GM19043 (cell line): ENCODE measurements at regions not wholly inside any gene's neighbourhood (a gene's known extent, or its start where the extent isn't known, plus 50 kb on each side); places are given as distances from the start of the nearest gene placed in this dataset.
"Not testable (repeated sequence)": the region's sequence is repeated elsewhere in the genome, so short reads cannot be mapped to it uniquely, and the experiment has no call there.

Experiments used
- ATAC-seq: cut with Tn5 transposase; IDR thresholded peaks from one replicate; pipeline ENCODE4 v1.9.1; 2021; ENCODE audit warnings: low read depth; ENCODE audit not compliant: unreplicated experiment

DNA sequence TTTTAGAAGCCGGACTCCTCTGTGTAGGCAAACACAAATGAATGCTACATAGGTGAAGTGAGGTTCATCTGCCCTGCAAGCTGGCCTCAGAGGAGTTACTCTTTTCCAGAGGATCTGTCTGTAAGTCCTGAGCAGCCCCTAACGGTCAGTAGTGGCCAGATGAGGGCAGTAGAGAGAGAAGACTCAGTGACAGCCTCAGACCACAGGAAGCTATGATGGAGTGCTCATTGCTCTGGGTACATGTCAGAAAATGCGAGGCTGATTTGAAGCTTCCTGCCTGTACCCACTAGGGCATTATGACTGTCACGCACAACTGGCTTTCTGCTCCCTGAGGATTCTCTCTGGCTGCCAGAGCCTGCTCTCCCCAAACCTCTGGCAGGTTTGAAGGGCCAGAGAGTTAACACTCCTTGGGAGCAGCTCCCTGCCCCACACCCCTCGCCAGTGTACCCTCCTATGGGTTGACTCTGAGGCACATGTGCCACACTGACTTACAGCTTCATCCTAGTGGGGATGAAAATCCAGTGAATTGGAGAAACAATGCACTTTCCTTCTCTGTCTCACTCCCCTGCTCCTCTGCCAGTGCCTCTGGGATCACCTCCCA, 141.5 kb downstream of the GABRG2 start:
- ATAC-seq, result peak; percentile 94

DNA sequence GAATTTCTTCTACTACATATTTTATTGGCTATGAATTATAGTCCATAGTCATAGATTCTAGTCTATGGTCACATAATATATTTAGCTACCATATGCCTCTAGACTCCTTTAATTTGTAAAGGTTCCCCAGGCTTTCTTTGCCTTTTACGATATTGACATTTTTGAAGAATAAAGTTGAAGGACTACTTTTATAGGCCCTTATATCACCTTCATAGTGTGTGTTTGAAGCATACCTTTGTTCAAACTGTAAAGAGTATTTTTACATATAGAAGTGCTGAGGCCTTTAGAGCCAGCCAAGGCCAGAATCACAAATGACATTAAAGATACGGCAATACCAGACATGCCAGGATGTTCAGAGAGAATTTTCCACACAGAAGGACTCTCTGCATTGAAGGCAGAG, 147.0 kb downstream of the GABRG2 start:
- no peak for ATAC-seq

DNA sequence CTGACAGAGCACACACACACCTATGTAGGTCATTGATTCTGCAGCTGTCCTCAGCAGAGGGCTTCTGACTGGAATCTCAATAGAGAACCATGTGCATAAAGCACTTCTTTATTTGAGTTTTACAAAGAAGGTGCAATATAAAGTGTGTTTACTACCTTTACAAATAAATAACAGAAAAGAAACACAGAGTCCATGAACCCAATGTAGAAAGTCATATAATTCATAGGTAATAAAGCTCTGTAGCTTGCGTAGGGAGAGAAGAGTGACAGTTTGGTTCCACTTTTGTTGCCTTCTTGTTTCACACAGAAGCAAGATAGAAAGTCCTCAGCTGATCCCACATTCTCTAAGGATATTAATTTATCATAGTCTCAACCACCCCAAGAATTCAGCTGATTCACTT, 149.5 kb downstream of the GABRG2 start:
- ATAC-seq, result no peak

DNA sequence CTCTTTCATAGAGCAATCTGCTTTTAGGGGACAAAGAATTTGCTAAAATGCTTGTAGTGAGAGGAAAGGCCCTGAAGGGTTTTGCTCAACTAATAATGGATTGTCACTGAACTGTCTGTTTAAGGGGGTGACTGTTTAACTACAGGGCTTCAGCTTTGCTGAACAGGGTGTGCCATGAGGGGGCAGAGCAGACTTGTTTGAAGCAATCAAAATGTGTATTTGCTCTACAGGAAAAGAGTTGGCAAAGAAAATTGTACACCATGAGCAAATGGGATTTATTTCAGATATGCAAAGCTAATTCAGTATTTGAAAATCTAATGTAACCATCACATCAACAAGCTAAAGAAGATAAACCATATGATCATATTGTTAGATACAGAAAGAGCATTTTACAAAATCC, 154.3 kb downstream of the GABRG2 start:
- ATAC-seq, result no peak

GRCh38 chr5:162227075-162227474, 159.5 kb downstream of the GABRG2 start:
- no peak for ATAC-seq

DNA sequence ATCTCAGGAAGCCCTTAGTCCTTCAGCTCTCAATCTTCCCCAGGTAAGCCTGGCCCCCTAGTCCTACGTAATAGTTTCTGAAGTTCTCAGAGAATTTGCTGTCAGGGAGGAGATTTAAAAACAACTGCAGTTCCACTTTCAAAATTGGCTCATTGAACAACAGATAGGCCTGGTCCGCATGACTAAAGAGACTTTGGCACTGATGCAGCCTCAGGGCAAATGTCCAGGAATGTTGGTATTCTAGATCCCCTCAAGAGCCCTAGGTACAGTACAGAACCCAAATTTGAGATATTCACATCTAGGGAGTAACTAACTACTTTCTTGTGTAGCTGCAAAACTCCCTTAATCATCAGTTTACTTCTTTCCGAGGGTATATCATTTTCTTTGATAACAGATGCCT, 162.8 kb downstream of the GABRG2 start:
- no peak for ATAC-seq

- no peak for ATAC-seq
Observed at GRCh38 chr5:162231522-162231921, 163.9 kb downstream of the GABRG2 start.

DNA sequence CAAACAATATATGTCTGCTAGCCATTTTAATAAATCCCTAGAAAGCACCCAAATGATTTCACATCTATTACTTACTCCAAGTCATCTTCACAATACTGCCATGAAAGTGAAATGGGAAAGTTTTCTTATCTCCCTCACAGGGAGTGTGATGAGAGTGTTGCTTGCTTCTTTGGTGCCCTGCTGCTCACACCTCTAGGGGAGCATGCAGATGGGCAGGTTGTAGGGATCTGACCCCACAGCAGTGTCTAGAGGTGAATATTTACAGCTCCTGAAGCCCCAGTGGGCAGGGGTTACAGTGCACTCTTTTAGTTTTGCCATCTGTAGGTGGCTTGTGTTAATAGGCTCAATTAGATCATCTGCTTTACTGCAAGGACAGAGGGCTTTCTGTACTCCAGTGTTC, 173.2 kb downstream of the GABRG2 start:
- no peak for ATAC-seq

DNA sequence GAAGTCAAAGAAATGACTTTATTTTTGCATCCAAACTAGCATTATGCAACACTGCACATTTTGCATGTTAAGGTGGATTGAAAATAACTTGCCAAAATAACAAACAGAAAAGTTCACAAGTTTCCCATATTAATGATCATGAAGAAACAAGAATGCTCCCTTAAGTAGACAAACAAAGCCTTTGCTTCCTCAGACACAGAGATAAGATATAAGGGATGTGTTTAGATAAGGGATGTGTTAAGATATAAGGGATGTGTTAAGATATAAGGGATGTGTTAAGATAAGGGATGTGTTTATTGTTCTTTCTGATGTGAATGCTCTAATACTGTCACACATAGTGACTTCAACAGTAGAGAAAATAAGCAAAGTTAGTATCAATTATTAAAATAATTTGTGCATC, 174.8 kb downstream of the GABRG2 start:
- ATAC-seq, result no peak

GRCh38 chr5:162243651-162244050, 176.1 kb downstream of the GABRG2 start:
- ATAC-seq, result no peak

- ATAC-seq, result no peak
Observed at GRCh38 chr5:162248107-162248713, 180.6 kb downstream of the GABRG2 start.

- ATAC-seq, result no peak
Observed at GRCh38 chr5:162256711-162257110, 189.1 kb downstream of the GABRG2 start.

DNA sequence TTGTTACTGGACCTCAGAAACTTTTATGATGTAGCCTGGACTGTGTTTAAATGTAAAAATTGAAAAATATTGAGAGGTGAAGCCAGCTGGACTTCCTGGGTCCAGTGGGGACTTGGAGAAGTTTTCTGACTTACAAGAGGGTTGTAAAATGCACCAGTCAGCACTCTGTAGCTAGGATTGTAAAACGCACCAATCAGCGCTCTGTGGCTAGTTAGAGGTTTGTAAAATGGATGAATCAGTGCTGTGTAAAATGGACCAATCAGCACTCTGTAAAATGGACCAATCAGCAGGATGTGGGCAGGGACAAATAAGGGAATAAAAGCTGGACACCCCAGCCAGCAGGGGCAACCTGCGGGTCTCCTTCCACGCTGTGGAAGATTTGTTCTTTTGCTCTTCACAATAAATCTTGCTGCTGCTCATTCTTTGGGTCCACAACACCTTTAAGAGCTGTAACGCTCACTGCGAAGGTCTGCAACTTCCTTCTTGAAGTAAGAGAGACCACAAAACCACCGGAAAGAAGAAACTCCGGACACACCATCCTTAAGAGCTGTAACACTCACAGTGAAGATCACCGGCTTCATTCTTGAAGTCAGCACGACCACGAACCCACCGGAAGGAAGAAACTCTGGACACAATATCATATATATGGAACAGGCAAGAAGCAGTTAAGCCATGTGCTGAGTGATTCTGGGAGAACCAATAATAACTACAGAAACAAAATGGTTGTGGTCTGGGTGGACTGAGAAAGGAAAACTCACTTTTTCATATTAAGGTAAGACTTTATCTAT, 201.3 kb downstream of the GABRG2 start:
- peak; percentile 72 for ATAC-seq

DNA sequence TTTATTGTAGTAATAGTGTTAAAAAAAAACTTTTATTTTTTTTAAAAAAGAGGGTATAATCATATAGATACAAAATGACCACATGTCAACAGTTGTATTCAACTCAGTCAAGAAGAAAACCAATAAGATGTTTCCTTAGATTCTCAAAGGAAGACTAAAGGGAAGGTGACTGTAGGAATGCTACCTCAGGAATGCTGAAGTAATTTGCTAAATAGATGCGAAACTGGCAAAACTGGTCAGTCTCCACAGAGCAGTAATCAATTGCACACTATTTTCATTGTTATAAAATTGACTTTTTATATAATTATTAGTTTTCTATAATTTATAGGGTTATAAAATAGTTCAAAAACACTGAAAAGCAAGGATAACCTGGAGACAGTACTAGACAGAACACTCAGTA, 204.8 kb downstream of the GABRG2 start:
- no peak for ATAC-seq

- ATAC-seq, result no peak
Observed at GRCh38 chr5:162274679-162275078, 207.1 kb downstream of the GABRG2 start.

DNA sequence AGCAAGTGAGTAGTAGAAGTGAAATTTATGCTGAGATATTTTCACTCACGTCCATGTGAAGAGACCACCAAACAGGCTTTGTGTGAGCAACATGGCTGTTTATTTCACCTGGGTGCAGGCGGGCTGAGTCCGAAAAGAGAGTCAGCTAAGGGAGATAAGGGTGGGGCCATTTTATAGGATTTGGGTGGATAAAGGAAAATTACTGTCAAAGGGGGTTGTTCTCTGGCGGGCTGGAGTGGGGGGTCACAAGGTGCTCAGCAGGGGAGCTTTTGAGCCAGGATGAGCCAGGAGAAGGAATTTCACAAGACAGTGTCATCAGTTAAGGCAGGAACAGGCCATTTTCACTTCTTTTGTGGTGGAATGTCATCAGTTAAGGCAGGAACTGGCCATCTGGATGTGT, 207.8 kb downstream of the GABRG2 start:
- ATAC-seq, result not testable (repeated sequence)

GRCh38 chr5:162282191-162282590, 214.6 kb downstream of the GABRG2 start:
- ATAC-seq, result no peak

DNA sequence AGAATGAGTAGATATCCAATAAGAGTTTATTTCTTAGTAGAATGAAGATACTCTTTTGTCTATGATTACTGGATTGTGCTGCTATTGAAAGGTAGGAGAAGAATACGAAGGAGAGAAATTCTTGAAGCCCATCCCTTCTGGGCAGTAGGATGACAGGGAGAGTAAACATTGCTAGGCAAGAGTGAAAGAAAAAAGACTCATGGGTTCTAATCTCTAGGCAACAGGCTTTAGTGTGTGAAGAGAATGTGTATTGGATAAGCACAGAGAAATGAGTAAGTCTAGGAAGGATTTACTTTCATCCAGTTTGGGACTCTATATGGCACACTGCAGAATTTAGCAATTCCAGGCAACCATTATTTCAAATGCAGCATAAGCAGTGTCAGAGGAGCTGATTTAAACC, 216.0 kb downstream of the GABRG2 start:
- no peak for ATAC-seq

DNA sequence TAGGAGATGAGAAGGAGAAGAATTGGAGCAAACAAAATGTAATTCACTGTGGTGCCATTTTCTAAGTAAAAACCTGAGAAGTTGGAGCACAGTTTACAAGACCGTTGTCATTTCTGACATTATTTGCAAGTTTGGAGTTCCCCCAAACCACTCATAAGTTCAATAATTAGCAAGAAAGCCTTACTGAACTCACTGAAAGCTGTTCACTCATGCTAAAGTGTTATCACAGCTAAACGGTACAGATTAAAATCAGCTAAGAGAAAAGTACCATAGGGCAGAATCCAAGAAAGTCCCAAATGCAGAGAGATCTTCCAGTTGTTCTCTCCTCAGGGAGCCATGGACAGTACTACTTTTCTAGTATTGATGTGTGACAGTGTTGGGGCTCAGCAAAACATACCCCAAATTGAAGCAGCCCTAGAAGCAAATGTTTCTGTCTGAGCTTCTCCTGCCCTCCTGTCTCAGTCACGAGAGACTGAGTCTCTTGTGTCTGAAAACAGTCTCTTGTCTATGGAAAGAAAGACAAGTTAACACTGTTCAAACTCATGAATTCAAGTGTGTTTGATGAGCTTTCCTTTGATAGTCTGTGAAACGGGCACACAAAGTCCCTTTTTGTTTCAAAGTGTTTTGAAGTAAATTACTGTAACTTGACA, 221.2 kb downstream of the GABRG2 start:
- ATAC-seq, result peak; percentile 61

DNA sequence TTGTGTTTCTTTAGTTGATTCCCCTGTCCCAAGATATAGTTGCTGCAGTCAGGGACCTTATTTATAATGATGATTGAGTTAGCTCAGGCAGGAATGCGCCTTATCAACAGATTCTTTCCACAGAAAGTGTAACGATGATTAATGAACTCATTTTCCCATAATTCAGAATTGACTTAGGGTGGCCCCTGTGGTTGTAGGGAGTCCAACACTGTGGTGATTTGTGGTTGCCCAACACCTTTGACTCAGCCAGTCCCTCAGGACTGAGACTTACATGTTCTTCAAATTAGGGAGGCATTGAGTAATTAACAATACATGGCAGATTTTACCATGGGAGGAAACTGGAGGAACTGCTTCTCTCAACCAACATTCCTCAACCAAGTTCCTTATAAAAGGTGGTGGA, 221.9 kb downstream of the GABRG2 start:
- ATAC-seq, result peak; percentile 25

- no peak for ATAC-seq
Observed at GRCh38 chr5:162299793-162300192, 232.2 kb downstream of the GABRG2 start.
